ENCODE measurements at regions not wholly inside any gene's neighbourhood (a gene's known extent, or its start where the extent isn't known, plus 50 kb on each side); places are given as distances from the start of the nearest gene placed in this dataset.

GRCh38 chr2:64836566-64836965, 152.6 kb upstream of the SLC1A4 start:
- TF ChIP-seq RAD21 (IDR thresholded peaks at IDR 0.05) (peak in 1 of 2 donors; percentile 50), SP1 (IDR thresholded peaks at IDR 0.05) (peak; percentile 51), YY1 (IDR thresholded peaks at IDR 0.05) (peak; percentile 48), FOXA1 (IDR thresholded peaks at IDR 0.05) (no peak), FOXA2 (IDR thresholded peaks at IDR 0.05) (peak; percentile 25), ZBTB33 (IDR thresholded peaks at IDR 0.05) (no peak), REST (IDR thresholded peaks at IDR 0.05) (no peak), NR2F2 (IDR thresholded peaks at IDR 0.05) (no peak), HNF4A (conservative IDR thresholded peaks at IDR 0.05) (peak; percentile 26 to 31), RXRA (IDR thresholded peaks at IDR 0.05) (peak in 1 of 2 donors; percentile 50)

GRCh38 chr2:64837116-64837731, 152.0 kb upstream of the SLC1A4 start:
- peaks cover 3 to 11% (median 9%) of the 10 kb centered on the region in 4 donors for H3K4me1 ChIP-seq (ENCODE audit: control insufficient read depth in 4 of 4, insufficient read depth in 4 of 4, low read length in 3 of 4)
- DNase-seq (ENCODE audit: low spot score) = no peak
- H3K27ac ChIP-seq (ENCODE audit: low read depth in 1 of 2, low read length in 2 of 2) = no peak overlapping the region
- TF ChIP-seq REST (IDR thresholded peaks at IDR 0.05) (no peak), SP1 (IDR thresholded peaks at IDR 0.05) (no peak), FOXA1 (IDR thresholded peaks at IDR 0.05) (no peak), RXRA (IDR thresholded peaks at IDR 0.05) (no peak), YY1 (IDR thresholded peaks at IDR 0.05) (no peak), FOXA2 (IDR thresholded peaks at IDR 0.05) (no peak), CTCF (IDR thresholded peaks at IDR 0.05; ENCODE audit: low read depth, low read length, missing input control) (no peak), HNF4G (IDR thresholded peaks at IDR 0.05) (no peak), TAF1 (conservative IDR thresholded peaks at IDR 0.05) (no peak), EGR1 (IDR thresholded peaks at IDR 0.05; ENCODE audit: low read depth in 2 of 2) (no peak), ZBTB33 (IDR thresholded peaks at IDR 0.05) (no peak), NR2F2 (IDR thresholded peaks at IDR 0.05) (no peak), ATF3 (IDR thresholded peaks at IDR 0.05) (no peak)
- H3K9ac ChIP-seq (ENCODE audit: low read depth in 1 of 2, low read length in 2 of 2) = no peak overlapping the region
- no peaks in the 10 kb centered on the region for H3K9me3 ChIP-seq (ENCODE audit: control insufficient read depth in 4 of 4, low read length in 3 of 4)
- H3K27me3 ChIP-seq (ENCODE audit: control insufficient read depth in 4 of 4, insufficient read depth in 4 of 4, low read length in 3 of 4) = no peaks in the 10 kb centered on the region
- H3K36me3 ChIP-seq (ENCODE audit: control insufficient read depth in 4 of 4, insufficient read depth in 3 of 4, low read depth in 1 of 4, low read length in 3 of 4) = no peaks in the 10 kb centered on the region
- WGBS = 94% methylated on average over 10 of the region's 10 CpGs
- no peak overlapping the region for H3K4me3 ChIP-seq (ENCODE audit: low read depth in 1 of 3, low read length in 3 of 3)

More at GRCh38 chr2:64836566-64836965, 152.6 kb upstream of the SLC1A4 start:
- DNase-seq (ENCODE audit: low spot score) = no peak
- no peak overlapping the region for H3K4me3 ChIP-seq (ENCODE audit: low read depth in 1 of 3, low read length in 3 of 3)
- no peaks in the 10 kb centered on the region for H3K9me3 ChIP-seq (ENCODE audit: control insufficient read depth in 4 of 4, low read length in 3 of 4)
- H3K9ac ChIP-seq (ENCODE audit: low read depth in 1 of 2, low read length in 2 of 2) = no peak overlapping the region
- H3K27ac ChIP-seq (ENCODE audit: low read depth in 1 of 2, low read length in 2 of 2) = no peak overlapping the region
- H3K36me3 ChIP-seq (ENCODE audit: control insufficient read depth in 4 of 4, insufficient read depth in 3 of 4, low read depth in 1 of 4, low read length in 3 of 4) = no peaks in the 10 kb centered on the region
- H3K27me3 ChIP-seq (ENCODE audit: control insufficient read depth in 4 of 4, insufficient read depth in 4 of 4, low read length in 3 of 4) = no peaks in the 10 kb centered on the region
- H3K4me1 ChIP-seq (ENCODE audit: control insufficient read depth in 4 of 4, insufficient read depth in 4 of 4, low read length in 3 of 4) = peaks cover 3 to 11% (median 9%) of the 10 kb centered on the region in 4 donors
- WGBS = 34% methylated on average over 5 of the region's 5 CpGs

All from liver (tissue), 8 donors.